Activated CD4-positive, alpha-beta T cell treated with anti-CD3 and anti-CD28 coated beads for 36 hours (primary cell): ENCODE measurements at regions not wholly inside any gene's neighbourhood (a gene's known extent, or its start where the extent isn't known, plus 50 kb on each side); places are given as distances from the start of the nearest gene placed in this dataset.

Source experiments
- ATAC-seq: fragments of 200-7000 bp; cut with Tn5 transposase; one replicate; pipeline ENCODE4 v1.10.0; 2021; ENCODE audit warnings: mild to moderate bottlenecking, moderate library complexity
- CTCF ChIA-PET: fragments of 350-600 bp; sonication (Branson Sonifier 250); formaldehyde crosslinking; loops from one replicate; lab custom pipeline; 2021; ENCODE audit warnings: antibody characterized with exemption; lab: Charles Lee
- POLR2A ChIA-PET: fragments of 350-600 bp; sonication (Branson Sonifier 250); formaldehyde crosslinking; loops from one replicate; lab custom pipeline; 2021; ENCODE audit warnings: antibody characterized with exemption, inconsistent platforms; lab: Charles Lee
- DNase-seq: peaks from one replicate; pipeline ENCODE4 v3.0.0-alpha.2; 2020
- H3K27ac Mint-ChIP-seq: one replicate; pipeline ENCODE4 v1.8.0; 2021; ENCODE audit warnings: mixed read lengths
- H3K27me3 Mint-ChIP-seq: one replicate; pipeline ENCODE4 v1.8.0; 2021; ENCODE audit warnings: mixed read lengths
- H3K36me3 Mint-ChIP-seq: one replicate; pipeline ENCODE4 v1.8.0; 2021; ENCODE audit warnings: low read depth, mixed read lengths
- H3K4me1 Mint-ChIP-seq: one replicate; pipeline ENCODE4 v1.8.0; 2021; ENCODE audit warnings: mixed read lengths
- H3K4me3 Mint-ChIP-seq: one replicate; pipeline ENCODE4 v1.8.0; 2021; ENCODE audit warnings: mild to moderate bottlenecking, moderate library complexity, mixed read lengths
- H3K9me3 Mint-ChIP-seq: one replicate; pipeline ENCODE4 v1.8.0; 2021; ENCODE audit warnings: low read depth, mixed read lengths
- intact Hi-C, 2 experiments: fragments of 100-400 bp; cut with DNase I in 1 of 2; cut with micrococcal nuclease in 1 of 2; formaldehyde crosslinking; loops; one replicate each; pipeline versions ENCODE4 v1.14.2 to v1.15.1; 2022 to 2024; cut with DNase I, micrococcal nuclease

DNA sequence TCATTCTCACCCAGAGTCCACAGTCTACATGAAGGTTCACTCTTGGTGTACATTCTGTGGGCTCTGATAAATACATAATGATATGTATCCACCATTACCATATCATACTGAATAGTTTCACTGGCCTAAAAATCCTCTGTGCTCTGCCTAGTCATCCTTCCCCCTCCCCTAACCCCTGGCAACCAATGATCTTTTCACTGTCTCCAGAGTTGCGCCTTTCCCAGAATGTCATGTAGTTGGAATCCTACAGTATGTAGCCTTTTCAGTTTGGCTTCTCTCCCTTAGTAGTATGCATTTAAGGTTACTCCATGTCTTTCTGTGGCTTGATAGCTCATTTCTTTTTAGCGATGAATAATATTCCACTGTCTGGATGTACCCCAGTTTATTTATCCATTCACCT lies 101.3 kb downstream of the NOG start:
- Mint-ChIP-seq H3K27me3 (peaks cover 3% of the 10 kb centered on the region), H3K4me1 (peaks cover 1% of the 10 kb centered on the region), H3K9me3 (no peaks in the 10 kb centered on the region), H3K4me3 (no peak overlapping the region), H3K36me3 (no peaks in the 10 kb centered on the region), H3K27ac (no peak overlapping the region)
- ChIA-PET POLR2A (no interaction called here), CTCF (interaction anchor here (0.6 to 2.4 kb wide), 3 partner anchors 15 to 25 kb away, joined by 3 to 10 read pairs (median 3); no protein-coding TSS in a partner anchor)
- DNase-seq (no peak), ATAC-seq (no peak)
- intact Hi-C loops, result no loop called here

DNA sequence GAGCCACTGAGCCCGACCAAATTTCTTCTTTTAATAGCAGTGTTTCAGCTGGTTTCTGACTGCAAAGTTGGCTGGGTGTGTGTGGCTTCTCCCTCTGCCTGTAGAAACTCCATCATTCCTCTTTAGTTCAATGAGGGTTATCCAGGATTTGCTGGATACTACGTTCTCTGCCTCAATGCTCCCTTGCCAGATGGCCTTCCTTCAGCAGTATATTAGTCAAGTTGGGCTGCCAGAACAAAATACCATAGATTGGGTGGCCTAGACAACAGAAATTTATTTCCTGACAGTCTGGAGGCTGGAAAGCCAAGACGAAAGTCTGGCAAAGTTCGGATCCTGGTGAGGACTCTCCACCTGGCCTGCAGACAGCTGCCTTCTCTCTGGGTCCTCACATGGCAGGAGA lies 103.7 kb downstream of the NOG start:
- no peaks in the 10 kb centered on the region for H3K9me3 Mint-ChIP-seq
- no peaks in the 10 kb centered on the region for H3K36me3 Mint-ChIP-seq
- H3K4me1 Mint-ChIP-seq, result peaks cover 1% of the 10 kb centered on the region
- ChIA-PET CTCF (interaction anchor here (0.6 to 0.7 kb wide), 2 partner anchors 115 to 166 kb away, joined by 3 read pairs; no protein-coding TSS in a partner anchor), POLR2A (no interaction called here)
- H3K27ac Mint-ChIP-seq, result no peak overlapping the region
- ATAC-seq, result no peak
- DNase-seq, result no peak
- intact Hi-C loops, result no loop called here
- peaks cover 3% of the 10 kb centered on the region for H3K27me3 Mint-ChIP-seq
- no peak overlapping the region for H3K4me3 Mint-ChIP-seq

GRCh38 chr17:56699186-56699894 lies 105.8 kb downstream of the NOG start:
- no peak for DNase-seq
- ChIA-PET POLR2A (no interaction called here), CTCF (interaction anchor here (0.6 kb wide), 1 partner anchor 49 kb away, joined by 3 read pairs; no protein-coding TSS in a partner anchor)
- H3K4me3 Mint-ChIP-seq, result no peak overlapping the region
- no peaks in the 10 kb centered on the region for H3K36me3 Mint-ChIP-seq
- intact Hi-C loops, result no loop called here
- peaks cover 5% of the 10 kb centered on the region for H3K27me3 Mint-ChIP-seq
- H3K4me1 Mint-ChIP-seq, result peaks cover 1% of the 10 kb centered on the region
- ATAC-seq, result no peak
- no peak overlapping the region for H3K27ac Mint-ChIP-seq
- H3K9me3 Mint-ChIP-seq, result no peaks in the 10 kb centered on the region

GRCh38 chr17:56700919-56701420 lies 107.5 kb downstream of the NOG start:
- Mint-ChIP-seq H3K27ac (no peak overlapping the region), H3K9me3 (no peaks in the 10 kb centered on the region), H3K36me3 (no peaks in the 10 kb centered on the region), H3K4me3 (no peak overlapping the region), H3K4me1 (no peaks in the 10 kb centered on the region), H3K27me3 (peaks cover 5% of the 10 kb centered on the region)
- DNase-seq (no peak), ATAC-seq (no peak)
- intact Hi-C loops, result no loop called here
- ChIA-PET POLR2A (no interaction called here), CTCF (no interaction called here)

DNA sequence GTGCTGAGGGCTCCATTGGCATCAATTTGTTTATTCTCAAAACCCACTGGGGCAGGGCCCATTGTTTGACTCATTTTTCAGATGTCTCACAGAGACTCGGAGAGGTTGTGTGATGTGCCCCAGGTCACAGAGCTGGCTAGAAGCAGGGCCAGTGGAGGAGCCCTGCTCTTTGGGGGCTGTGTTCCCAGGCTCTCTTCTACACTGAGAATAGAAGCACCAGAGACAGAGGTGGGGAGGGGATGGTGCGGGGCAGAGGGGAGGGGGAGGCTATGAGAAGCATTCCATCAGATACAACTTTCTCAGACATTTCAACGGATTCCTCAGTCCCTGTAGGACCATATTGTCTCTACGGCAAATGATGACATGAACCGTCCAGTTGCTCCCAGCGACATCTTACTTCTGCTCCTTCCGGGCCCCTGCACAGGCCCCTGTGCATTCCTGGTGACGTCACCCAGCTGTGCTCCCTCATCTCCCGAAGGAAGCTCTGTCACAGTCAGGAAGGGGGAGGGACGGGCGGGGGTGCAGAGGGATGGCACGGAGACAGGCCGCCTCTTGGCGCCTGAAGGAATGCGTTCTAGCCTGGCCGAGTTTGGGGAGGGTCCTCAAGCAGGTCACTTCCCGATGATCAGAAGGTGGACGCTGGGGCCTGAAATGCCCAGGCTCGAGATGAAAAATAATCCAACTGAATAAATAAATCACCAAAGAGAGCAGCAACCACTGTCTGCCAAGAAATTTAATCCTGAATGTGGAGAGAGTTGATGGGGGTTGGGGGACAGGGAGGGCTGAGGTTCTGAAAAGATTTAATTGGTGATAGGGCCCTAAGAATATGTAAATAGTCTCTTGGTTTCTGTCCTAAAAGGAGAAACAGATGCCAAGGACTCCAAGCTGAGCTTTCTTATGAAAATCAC lies 114.1 kb downstream of the NOG start:
- Mint-ChIP-seq H3K4me1 (no peaks in the 10 kb centered on the region), H3K9me3 (no peaks in the 10 kb centered on the region), H3K36me3 (no peaks in the 10 kb centered on the region), H3K27me3 (peaks cover 5% of the 10 kb centered on the region), H3K4me3 (no peak overlapping the region), H3K27ac (no peak overlapping the region)
- POLR2A ChIA-PET, result no interaction called here
- intact Hi-C loops, result no loop called here
- ATAC-seq, result no peak
- DNase-seq, result no peak
- CTCF ChIA-PET, result interaction anchor here (0.8 to 1.9 kb wide), 2 partner anchors 8 to 51 kb away, joined by 3 to 9 read pairs; no protein-coding TSS in a partner anchor

- DNase-seq (no peak), ATAC-seq (no peak)
- no peaks in the 10 kb centered on the region for H3K4me1 Mint-ChIP-seq
- no peak overlapping the region for H3K4me3 Mint-ChIP-seq
- no peak overlapping the region for H3K27ac Mint-ChIP-seq
- no peaks in the 10 kb centered on the region for H3K9me3 Mint-ChIP-seq
- intact Hi-C loops, result no loop called here
- peaks cover 2% of the 10 kb centered on the region for H3K27me3 Mint-ChIP-seq
- ChIA-PET CTCF (interaction anchor here (1.9 kb wide), 1 partner anchor 8 kb away, joined by 9 read pairs; no protein-coding TSS in a partner anchor), POLR2A (no interaction called here)
- H3K36me3 Mint-ChIP-seq, result no peaks in the 10 kb centered on the region
Measured at GRCh38 chr17:56708220-56708558, 114.7 kb downstream of the NOG start.

DNA sequence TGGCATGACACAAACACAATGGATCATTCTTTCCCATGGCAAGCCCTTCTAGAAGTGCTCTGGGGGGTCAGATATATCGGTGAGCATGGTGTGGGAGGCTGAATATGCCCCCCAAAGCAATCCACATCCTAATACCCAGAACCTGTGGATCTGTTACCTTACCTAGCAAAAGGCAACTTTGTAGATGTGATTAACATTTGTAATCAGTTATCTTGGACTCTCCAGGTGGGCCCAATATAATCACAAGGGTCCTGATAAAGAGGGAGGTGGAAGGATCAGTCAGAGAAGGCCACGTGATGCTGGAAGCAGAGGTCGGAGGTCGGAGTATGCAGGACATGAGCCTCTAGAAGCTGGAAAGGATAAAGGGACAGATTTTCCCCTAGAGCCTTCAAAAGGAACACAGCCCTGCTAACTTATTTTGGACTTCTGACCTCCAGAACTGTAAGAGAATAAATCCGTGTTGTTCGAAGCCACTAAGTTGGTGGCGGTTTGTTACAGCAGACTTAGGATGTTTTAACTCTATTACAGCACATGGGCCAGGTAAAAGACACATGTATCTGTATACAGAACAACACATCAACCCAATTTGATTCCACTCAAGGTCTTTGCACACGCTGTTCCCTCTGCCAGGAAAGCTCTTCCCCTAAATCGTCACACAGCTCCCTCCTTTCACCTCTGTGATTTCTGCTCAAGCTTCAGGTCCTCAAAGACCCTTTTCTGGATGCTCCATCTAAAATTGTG lies 115.3 kb downstream of the NOG start:
- DNase-seq (no peak), ATAC-seq (no peak)
- ChIA-PET POLR2A (no interaction called here), CTCF (no interaction called here)
- H3K27ac Mint-ChIP-seq, result no peak overlapping the region
- H3K4me3 Mint-ChIP-seq, result no peak overlapping the region
- no peaks in the 10 kb centered on the region for H3K4me1 Mint-ChIP-seq
- H3K27me3 Mint-ChIP-seq, result no peaks in the 10 kb centered on the region
- intact Hi-C loops, result no loop called here
- no peaks in the 10 kb centered on the region for H3K9me3 Mint-ChIP-seq
- no peaks in the 10 kb centered on the region for H3K36me3 Mint-ChIP-seq

- POLR2A ChIA-PET, result interaction anchor here (0.7 kb wide), 1 partner anchor 29 kb away, joined by 4 read pairs; no protein-coding TSS in a partner anchor
- ATAC-seq (no peak), DNase-seq (no peak)
- Mint-ChIP-seq H3K9me3 (no peaks in the 10 kb centered on the region), H3K4me3 (no peak overlapping the region), H3K27ac (no peak overlapping the region), H3K27me3 (no peaks in the 10 kb centered on the region), H3K36me3 (no peaks in the 10 kb centered on the region), H3K4me1 (no peaks in the 10 kb centered on the region)
- intact Hi-C loops, result no loop called here
- CTCF ChIA-PET, result interaction anchor here (0.5 to 1.6 kb wide), 3 partner anchors 12 to 69 kb away, joined by 3 to 7 read pairs (median 5); no protein-coding TSS in a partner anchor
Measured at GRCh38 chr17:56710986-56711385, 117.5 kb downstream of the NOG start.

- no peaks in the 10 kb centered on the region for H3K36me3 Mint-ChIP-seq
- H3K9me3 Mint-ChIP-seq, result no peaks in the 10 kb centered on the region
- intact Hi-C loops, result loop anchor here (1.0 to 5.0 kb wide), 6 partner anchors 35 to 588 kb away; no protein-coding TSS in a partner anchor
- ChIA-PET POLR2A (interaction anchor here (0.6 to 1.3 kb wide), 2 partner anchors 102 to 123 kb away, joined by 4 to 5 read pairs; partner anchors contain the start of gene NOG), CTCF (interaction anchor here (0.6 to 6.9 kb wide), 75 partner anchors 9 to 1190 kb away, joined by 3 to 109 read pairs (median 4); partner anchors contain the start of gene NOG)
- no peak overlapping the region for H3K27ac Mint-ChIP-seq
- no peak overlapping the region for H3K4me3 Mint-ChIP-seq
- no peaks in the 10 kb centered on the region for H3K27me3 Mint-ChIP-seq
- H3K4me1 Mint-ChIP-seq, result peaks cover 3% of the 10 kb centered on the region
- ATAC-seq (peak; percentile 95), DNase-seq (peak; percentile 89)
Measured at GRCh38 chr17:56715613-56716357, 117.9 kb downstream of the C17orf67 start.

DNA sequence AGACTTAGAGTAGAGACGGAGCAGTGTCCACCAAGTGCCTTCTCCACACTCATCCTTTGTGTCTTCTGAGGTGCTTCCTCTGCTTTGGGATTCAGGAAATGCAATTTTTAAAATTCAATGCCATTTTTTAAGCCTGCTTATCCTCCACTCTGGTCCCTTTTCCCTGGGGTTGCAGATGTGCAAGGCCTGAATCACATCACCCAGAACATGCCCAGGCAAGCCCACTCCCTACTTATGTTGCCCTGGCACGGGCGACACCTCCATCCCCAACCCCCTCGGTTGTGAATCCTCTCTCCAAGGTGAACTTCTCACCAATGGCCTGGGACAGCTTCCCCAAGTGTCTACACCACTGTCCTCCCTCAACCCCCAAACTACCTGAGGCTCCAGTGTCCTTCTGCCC lies 116.2 kb downstream of the C17orf67 start:
- H3K4me3 Mint-ChIP-seq, result no peak overlapping the region
- intact Hi-C loops, result loop anchor here in 1 of 2 experiments (2.0 to 5.0 kb wide), 3 partner anchors 37 to 590 kb away; no protein-coding TSS in a partner anchor
- POLR2A ChIA-PET, result no interaction called here
- no peaks in the 10 kb centered on the region for H3K9me3 Mint-ChIP-seq
- no peak for DNase-seq
- ATAC-seq, result no peak
- H3K27me3 Mint-ChIP-seq, result no peaks in the 10 kb centered on the region
- peaks cover 3% of the 10 kb centered on the region for H3K4me1 Mint-ChIP-seq
- H3K27ac Mint-ChIP-seq, result no peak overlapping the region
- CTCF ChIA-PET, result interaction anchor here (0.5 to 6.9 kb wide), 8 partner anchors 34 to 217 kb away, joined by 3 to 109 read pairs (median 7); partner anchors contain the start of gene NOG
- no peaks in the 10 kb centered on the region for H3K36me3 Mint-ChIP-seq
